ENCODE measurements at regions not wholly inside any gene's neighbourhood (a gene's known extent, or its start where the extent isn't known, plus 50 kb on each side); places are given as distances from the start of the nearest gene placed in this dataset.

DNA sequence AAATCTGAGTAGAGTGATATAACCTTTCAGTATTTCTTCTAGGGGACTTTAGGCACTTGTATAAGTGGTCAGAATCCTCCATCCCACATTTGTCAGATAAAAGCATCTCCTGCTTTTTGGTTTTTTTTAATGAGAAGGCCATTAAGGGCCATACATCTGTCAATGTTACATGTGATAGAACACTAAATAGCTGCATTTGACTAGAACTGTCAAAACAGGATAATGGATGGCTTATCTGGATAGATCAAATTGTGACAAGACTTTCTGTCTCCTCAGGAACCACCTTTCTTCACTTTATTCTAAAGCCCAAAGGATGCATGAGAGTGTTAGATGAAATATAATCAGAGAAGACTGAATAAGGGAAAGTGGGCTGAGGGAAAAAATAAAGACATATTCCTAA is 533.4 kb upstream of the TGFBR2 start:
- TF ChIP-seq CTCF (IDR thresholded peaks at IDR 0.05) (no peak), POLR2A (IDR thresholded peaks at IDR 0.05) (no peak)
